ENCODE measurements at regions not wholly inside any gene's neighbourhood (a gene's known extent, or its start where the extent isn't known, plus 50 kb on each side); places are given as distances from the start of the nearest gene placed in this dataset.

- Mint-ChIP-seq H3K27ac (ENCODE audit: unreplicated experiment) (no peak overlapping the region), H3K27me3 (ENCODE audit: unreplicated experiment) (no peaks in the 10 kb centered on the region), H3K36me3 (ENCODE audit: low read depth, unreplicated experiment) (no peaks in the 10 kb centered on the region), H3K4me3 (ENCODE audit: unreplicated experiment) (no peak overlapping the region), H3K4me1 (ENCODE audit: unreplicated experiment) (no peaks in the 10 kb centered on the region), H3K9me3 (ENCODE audit: unreplicated experiment) (no peaks in the 10 kb centered on the region)
- DNase-seq (ENCODE audit: low spot score) = no peak
- no peak for TF ChIP-seq CTCF (IDR thresholded peaks at IDR 0.05; ENCODE audit: unreplicated experiment)
Observed at GRCh38 chr1:104718752-104719151, 969.1 kb downstream of the AMY1C start.

- DNase-seq (ENCODE audit: low spot score) = no peak
- Mint-ChIP-seq H3K4me3 (ENCODE audit: unreplicated experiment) (no peak overlapping the region), H3K27me3 (ENCODE audit: unreplicated experiment) (no peaks in the 10 kb centered on the region), H3K4me1 (ENCODE audit: unreplicated experiment) (no peaks in the 10 kb centered on the region), H3K27ac (ENCODE audit: unreplicated experiment) (no peak overlapping the region), H3K36me3 (ENCODE audit: low read depth, unreplicated experiment) (no peaks in the 10 kb centered on the region), H3K9me3 (ENCODE audit: unreplicated experiment) (no peaks in the 10 kb centered on the region)
- TF ChIP-seq CTCF (IDR thresholded peaks at IDR 0.05; ENCODE audit: unreplicated experiment) = no peak
Observed at GRCh38 chr1:104720741-104721140, 971.0 kb downstream of the AMY1C start.

- H3K4me1 Mint-ChIP-seq (ENCODE audit: unreplicated experiment) = no peaks in the 10 kb centered on the region
- no peak overlapping the region for H3K27ac Mint-ChIP-seq (ENCODE audit: unreplicated experiment)
- TF ChIP-seq CTCF (IDR thresholded peaks at IDR 0.05; ENCODE audit: unreplicated experiment) = no peak
- DNase-seq (ENCODE audit: low spot score) = no peak
- no peaks in the 10 kb centered on the region for H3K27me3 Mint-ChIP-seq (ENCODE audit: unreplicated experiment)
- no peaks in the 10 kb centered on the region for H3K36me3 Mint-ChIP-seq (ENCODE audit: low read depth, unreplicated experiment)
- no peaks in the 10 kb centered on the region for H3K9me3 Mint-ChIP-seq (ENCODE audit: unreplicated experiment)
- no peak overlapping the region for H3K4me3 Mint-ChIP-seq (ENCODE audit: unreplicated experiment)
Observed at GRCh38 chr1:104726917-104727316, 977.2 kb downstream of the AMY1C start.

- no peaks in the 10 kb centered on the region for H3K36me3 Mint-ChIP-seq (ENCODE audit: low read depth, unreplicated experiment)
- no peaks in the 10 kb centered on the region for H3K27me3 Mint-ChIP-seq (ENCODE audit: unreplicated experiment)
- H3K4me3 Mint-ChIP-seq (ENCODE audit: unreplicated experiment) = no peak overlapping the region
- no peak for TF ChIP-seq CTCF (IDR thresholded peaks at IDR 0.05; ENCODE audit: unreplicated experiment)
- H3K9me3 Mint-ChIP-seq (ENCODE audit: unreplicated experiment) = no peaks in the 10 kb centered on the region
- H3K27ac Mint-ChIP-seq (ENCODE audit: unreplicated experiment) = no peak overlapping the region
- no peak for DNase-seq (ENCODE audit: low spot score)
- peaks cover 2% of the 10 kb centered on the region for H3K4me1 Mint-ChIP-seq (ENCODE audit: unreplicated experiment)
Observed at GRCh38 chr1:104733866-104734265, 984.2 kb downstream of the AMY1C start.

GRCh38 chr1:104745875-104746274 lies 996.2 kb downstream of the AMY1C start:
- Mint-ChIP-seq H3K9me3 (ENCODE audit: unreplicated experiment) (no peaks in the 10 kb centered on the region), H3K27ac (ENCODE audit: unreplicated experiment) (no peak overlapping the region), H3K4me3 (ENCODE audit: unreplicated experiment) (no peak overlapping the region), H3K36me3 (ENCODE audit: low read depth, unreplicated experiment) (no peaks in the 10 kb centered on the region), H3K27me3 (ENCODE audit: unreplicated experiment) (no peaks in the 10 kb centered on the region), H3K4me1 (ENCODE audit: unreplicated experiment) (no peaks in the 10 kb centered on the region)
- DNase-seq (ENCODE audit: low spot score) = no peak
- TF ChIP-seq CTCF (IDR thresholded peaks at IDR 0.05; ENCODE audit: unreplicated experiment) = no peak
